ENCODE measurements at regions not wholly inside any gene's neighbourhood (a gene's known extent, or its start where the extent isn't known, plus 50 kb on each side); places are given as distances from the start of the nearest gene placed in this dataset.

DNA sequence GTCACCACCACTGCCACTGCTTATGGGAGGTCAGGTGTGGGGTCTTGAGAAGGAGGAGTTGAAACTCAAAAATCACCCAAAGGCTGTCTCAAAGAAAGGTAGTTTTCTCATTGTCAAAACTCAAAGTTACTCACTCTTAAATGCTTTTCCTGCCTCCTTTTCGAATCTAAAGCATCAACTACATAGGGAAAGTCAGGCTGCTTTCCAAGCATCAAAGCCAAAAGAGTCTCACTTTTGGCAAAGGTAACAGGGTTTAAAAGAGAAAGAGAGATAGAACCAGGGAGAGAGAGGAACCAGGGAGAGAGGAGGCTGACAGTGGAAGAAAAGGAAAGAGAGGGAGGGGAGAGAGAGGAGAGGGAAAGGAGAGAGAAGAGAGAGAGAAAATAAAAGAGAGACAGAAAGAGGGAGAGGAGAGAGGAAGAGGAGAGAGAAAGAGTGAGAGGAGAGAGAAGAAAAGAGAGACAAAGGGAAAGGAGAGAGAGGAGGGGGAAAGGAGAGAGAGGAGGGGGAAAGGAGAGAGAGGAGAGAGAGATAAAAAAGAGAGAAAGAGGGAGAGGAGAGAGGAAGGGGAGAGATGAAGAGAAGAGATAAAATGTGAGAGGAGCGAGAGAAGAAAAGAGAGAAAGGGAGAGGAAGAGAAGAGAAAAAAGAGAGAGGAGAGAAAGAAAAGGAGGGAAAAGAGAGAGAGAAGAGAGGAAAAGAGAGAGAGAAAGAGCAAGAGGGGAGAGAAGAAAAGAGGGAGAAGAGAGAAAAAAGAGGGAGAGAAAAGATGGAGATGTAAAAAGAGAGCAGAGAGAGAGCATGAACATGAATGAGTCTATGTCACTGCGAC lies 262.0 kb upstream of the TSHZ3 start:
- DNase-seq = no peak

DNA sequence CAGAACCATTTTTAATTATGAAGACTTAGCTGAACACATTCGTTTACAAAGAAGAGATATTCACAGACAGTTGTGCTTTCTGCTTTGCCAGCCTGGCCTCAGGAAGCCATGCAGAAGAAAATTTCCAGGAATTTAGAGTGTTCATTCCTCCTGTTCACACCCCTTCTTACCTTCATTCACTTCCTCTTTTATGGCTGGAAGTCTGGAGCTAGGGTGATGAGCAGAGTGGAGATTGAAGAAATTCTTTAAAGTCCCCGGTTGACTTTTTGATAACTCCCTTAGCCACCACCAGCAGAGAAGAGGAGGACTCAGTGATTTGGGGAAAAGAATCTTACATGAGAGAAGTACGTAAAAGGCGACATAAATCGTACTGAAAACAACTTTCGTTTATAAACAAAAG lies 263.6 kb upstream of the TSHZ3 start:
- DNase-seq = no peak

DNA sequence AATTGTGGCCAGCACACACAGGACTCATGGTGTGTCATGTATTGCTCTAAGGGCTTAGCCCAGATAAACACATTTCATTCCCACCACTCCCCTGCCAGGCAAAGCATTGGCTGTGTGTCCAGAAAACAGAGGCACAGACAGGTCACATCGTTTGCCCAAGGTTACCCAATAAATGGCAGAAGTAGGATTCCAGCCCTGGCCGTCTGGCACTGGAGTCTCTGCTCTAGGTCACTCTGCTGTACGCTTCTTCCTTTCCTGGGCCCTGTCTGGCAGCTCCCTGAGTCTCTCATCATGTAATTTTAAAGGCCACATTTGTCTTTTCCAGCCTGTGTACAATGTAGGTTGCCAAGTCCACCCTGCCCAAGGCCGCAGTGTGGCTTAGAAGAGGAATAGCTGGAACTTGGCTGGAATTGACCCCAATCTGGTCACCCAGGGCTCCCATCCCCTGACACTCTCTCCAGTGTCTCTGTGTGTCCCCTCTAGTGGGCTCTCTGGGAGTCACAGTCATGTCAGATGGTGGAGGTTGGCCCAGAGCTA lies 264.5 kb upstream of the TSHZ3 start:
- DNase-seq = no peak

DNA sequence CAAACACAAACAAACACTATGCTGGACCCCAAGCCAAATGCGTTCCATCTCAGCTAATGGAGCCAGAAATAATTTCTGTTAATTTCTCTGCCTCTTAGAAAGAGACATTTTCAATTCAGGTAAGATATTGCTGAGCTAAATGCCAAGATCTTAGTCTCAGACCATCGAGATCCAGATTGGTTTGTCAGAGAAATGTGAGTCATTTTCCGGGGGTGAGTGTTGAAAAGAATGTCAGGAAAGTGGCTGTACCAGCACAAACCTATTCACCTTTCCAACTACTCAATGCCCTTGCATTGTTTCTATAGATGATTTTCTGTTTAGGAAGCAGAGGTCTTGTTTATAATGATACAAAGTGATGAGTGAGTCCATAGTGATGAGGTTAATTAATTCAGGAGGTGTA lies 266.8 kb upstream of the TSHZ3 start:
- DNase-seq = no peak

DNA sequence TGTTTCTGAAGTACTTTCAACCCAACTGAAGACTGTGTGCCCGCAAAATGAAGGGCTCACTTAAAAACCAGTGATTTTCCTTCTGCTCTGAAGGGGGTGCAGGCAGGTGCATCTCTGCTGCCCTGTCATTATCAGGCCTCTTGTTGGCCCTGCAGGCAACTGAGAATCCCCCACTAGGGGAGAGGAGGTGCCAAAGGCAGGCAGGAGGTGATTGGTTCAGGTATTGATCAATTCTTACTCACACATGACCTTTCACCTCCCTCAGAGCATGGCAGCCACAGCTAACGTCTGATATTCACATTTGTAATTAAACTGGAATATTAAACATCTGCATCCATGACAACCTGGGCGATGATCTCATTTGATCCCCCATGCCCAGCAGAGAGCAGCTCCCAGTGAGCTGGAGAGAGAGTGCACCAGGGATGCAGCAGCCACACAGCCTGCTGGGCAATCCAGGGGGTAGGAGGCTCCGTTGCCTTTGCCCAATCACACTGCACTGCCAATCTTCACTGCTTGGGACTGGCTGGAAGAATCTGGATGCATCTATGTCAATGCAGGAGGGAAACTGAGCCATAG lies 267.9 kb upstream of the TSHZ3 start:
- DNase-seq = no peak

DNA sequence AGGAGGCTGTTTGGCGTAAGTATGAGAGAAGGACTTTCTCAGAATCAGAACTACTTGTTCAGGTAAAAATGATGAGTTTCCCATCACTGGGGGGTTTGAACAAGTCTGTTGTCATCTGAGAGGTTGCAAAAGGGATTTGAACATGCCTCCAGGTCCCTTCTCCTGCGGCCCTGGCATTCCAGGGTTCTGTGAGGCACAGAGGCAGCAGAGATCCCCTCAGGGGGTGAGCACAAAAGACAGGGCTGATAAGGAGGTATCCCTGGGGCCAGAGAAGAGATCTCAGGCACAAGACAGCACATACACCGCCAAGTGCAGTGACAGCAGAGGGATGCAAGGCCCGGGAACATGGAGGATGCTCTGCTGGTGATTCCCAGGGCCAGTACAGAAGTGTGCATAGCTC lies 275.8 kb upstream of the TSHZ3 start:
- DNase-seq = no peak

DNA sequence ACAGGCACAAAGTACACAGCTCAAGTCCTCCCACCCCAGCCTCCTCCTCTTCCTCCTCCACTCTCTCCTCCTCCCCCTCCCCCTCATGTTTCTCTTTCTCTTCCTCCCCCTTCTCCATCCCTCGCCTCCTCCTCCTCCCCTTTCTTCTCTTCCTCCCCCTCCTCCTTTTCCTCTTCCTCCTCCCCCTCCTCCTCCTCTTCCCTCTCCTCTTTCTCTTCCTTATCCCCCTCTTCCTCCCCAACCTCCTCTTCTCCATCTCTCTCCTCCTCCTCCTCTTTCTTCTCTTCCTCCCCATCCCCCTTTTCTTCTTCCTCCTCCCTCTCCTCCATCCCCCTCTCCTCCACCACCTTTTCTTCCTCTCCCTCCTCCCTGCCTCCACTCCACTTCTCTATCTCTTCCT lies 276.3 kb upstream of the TSHZ3 start:
- DNase-seq = no peak

DNA sequence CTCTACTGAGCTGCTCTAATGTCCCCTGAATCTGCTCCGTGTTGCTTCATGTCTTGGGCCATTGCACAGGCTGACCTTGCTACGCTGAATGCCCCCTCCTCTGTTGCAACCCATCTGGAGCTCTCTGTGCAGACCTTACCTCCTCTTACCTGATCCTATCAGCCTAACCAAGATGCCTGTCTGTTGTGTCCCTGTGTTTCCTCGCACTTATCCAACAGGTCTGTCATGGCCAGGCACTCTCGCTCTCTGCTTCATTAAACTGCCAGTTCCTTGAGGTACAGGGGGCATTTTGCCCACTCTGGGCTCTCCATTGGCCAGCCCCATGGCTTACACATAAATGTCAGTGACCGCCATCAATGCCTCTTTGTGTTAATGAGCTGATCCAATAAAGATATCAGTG lies 277.7 kb upstream of the TSHZ3 start:
- DNase-seq = no peak

DNA sequence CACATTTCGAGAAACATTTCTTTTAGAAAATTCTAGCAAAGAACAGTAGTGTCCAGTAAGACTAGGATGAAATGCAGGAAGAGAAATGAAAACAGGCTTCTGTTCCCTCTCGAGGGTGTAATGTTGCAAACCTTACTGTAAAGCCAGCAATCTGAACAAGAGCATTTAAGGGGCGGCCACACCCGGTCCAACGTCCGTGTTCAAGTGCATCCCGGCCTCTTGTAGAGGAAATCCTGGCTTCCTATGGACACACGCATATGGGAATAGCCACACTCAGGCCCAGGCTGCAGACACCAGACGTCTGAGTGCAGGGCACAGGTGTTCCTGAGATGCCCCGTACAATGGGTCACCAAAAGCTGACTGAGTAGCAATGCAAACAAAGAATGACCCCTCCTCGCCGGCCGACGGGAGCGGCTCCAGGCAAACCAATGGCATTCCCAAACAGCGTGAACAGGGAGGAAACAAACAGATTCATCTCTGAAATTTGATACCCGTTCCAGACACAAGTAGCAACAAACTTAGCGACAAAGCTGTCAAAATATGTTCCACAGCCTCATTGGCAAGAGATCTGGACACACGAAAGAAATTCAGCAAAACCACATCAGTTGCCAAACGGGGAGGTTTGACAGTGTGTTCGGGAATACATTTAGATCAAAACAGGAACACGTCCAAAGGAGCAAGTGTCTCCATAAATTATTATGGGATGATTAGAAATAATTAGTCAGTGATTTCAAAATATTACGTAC lies 278.6 kb upstream of the TSHZ3 start:
- no peak for DNase-seq

DNA sequence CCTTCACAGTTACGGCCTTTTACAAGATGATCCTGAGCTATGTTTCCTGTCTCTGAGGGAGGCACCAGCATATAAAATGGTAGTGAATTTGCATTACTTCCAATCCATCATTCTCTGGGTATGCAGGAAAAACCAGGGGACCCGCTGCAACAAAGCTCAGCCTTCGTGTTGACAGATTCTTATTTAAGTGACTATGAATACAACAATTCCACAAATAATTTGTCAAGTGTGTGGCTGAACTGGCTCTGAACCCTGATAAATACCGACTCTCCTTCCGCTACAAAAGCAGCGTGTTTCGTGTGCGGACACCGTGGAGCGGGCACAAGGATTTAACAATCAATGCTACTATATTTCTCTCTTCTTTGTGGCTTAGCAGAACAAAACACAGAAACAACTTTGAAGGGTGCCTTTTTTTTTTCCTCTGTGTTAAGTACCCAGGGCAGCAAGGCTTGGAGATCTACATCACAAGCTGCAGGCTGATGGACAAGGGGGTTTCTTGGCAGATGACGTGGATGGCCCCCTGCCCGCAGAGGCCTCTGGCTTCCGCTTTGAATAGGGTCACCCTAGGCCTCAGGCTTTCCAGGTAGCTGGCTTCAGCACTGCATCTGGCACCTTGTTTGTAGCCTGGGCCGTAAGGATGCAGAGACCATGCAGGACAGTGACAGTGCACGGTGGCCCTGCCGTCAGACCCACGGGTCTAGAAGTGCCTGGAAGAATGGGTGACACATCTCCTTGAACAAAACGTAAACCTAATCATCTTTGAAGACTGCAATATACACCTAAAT lies 280.5 kb upstream of the TSHZ3 start:
- no peak for DNase-seq

DNA sequence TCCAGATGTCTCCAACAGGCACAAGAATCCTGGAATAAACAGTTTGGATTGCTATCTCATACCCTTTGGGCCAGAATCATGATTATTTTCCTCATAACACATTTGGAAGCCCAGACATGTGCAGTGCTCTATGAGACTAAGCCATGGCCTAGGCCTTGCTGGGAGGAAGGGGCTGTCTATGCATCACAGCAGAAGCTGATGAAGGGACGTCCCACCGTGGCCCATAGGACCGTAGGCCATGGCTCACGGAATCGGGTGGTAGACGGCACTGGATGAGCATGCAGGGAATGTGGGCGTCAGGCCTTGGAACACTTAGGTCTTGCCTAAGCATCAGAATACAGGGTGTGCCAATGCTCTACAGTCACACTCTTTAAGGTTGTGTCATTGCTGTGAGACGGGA lies 283.8 kb upstream of the TSHZ3 start:
- DNase-seq = no peak

DNA sequence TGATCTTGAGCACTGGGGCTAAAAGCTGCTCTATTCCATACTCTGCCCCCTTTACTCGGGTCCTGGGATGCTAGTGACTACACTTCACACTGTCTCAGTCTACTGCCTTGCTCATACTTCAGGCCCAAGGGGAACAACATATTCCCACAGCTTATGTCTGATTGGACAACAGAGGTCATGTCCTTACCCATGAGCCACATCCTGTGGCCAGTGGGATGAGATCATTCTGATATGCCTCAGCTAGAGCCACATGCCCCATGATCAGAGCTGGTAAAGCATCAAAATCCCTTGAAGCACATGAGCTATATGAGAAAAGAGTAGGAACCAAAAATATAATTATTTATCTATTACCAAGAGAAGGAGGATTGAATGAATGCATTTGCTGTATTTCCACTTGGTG lies 290.1 kb upstream of the TSHZ3 start:
- DNase-seq = no peak

DNA sequence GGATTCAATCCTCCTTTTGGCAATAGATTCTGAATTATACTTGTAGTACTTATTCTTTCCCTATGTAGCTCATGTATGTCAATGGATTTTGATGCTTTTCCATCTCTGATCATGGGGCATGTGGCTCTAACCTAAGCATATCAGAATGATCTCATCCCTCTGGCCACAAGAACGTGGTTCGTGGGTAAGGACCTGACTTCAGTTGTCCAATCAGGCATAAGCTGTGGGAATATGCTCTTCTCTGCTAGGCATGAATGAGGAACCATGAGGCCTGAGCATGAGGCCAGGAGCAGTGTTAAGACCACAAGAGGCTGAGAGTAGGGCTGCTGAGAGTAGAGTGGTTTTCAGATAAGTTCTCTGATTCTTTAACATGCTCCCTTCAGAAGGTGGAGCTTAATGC lies 292.4 kb upstream of the TSHZ3 start:
- DNase-seq = no peak

DNA sequence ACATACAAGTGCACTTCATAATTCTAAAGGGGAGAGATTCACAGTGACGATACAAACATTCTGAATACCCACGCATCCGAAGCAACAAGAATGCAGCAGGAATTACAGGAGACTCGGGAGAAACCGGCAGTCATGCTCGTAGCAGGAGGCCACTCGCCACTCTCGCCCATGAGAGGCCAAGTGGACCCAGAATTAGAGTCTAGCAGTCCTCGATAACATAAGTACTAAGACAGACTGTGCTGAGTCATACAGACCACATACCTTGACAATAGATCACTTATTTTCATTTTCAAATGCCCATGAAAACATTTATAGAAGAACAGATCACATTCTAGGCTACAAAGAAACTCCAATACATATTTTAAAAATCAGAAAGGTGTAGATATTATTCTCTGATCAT lies 299.1 kb upstream of the TSHZ3 start:
- no peak for DNase-seq

DNA sequence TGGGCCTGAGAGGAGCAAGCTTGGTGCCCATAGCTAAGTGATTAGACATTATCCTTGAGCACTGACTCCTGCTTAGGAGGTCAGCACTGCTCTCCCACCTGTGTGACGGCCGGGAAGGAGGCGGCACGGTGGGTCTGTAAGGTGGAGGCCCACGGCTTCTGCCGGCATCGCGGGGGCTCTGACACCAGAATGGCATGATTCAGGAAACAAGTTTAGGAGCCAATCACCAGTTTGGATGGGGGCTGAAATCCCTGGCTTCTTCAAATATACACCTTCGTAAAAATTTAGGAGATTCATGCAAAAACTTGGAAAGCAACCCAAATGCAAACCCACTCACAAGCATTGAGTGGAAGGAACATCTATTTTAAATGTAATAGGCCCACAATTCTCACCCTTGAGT lies 307.3 kb upstream of the TSHZ3 start:
- DNase-seq = no peak

DNA sequence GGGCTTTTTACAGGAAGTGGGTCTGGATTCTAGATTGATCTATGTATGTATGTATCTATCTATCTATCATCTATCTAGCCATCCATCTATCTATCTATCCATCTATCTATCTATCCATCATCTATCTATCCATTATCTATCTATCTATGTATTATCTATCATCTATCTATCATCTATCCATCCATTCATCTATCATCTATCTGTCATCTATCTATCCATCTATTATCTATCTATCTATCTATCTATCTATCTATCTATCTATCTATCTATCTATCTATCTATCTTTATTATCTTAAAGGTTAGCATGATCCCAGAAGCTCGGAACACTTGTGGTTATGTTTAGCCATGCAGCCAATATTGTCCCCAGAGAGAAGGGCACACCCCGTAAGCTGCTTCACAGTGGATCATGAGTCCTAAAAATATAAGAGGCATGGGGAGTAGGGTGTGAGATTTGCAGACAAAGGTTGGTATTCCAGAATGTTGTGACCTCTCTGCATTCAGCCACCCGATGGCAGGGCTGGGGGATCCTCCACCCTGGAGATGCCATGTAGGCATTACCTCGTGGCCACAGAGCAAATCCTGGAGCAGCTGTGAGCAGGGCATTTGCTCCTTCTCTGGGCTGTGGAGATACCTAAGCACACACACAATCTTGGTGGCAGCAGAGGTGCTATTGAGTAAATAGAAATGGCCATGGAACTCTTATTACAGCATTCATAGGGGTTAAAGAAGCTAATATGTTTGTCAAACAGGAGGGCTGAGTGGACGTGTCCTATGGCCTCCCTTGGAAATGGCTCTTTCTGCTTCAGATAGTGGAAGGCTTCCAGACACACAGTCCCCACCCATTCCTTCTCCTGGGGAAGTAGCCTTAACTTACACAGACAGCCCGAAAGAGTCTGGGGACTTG lies 310.0 kb upstream of the TSHZ3 start:
- no peak for DNase-seq

DNA sequence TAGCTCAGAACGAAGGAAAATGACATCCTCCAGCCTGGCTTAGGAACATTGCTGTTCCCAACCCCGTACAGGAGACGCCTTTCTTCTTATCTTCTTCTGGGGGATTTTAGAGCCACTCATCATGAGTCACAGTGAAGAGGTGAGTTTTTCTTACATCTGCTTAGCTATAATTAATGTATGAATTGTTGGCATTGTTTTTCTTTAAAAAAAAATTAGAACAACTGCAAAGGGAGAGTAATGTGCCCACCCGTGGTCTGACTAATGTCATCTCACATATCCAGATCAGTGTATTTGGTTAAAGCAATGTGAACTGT lies 310.6 kb upstream of the TSHZ3 start:
- no peak for DNase-seq

DNA sequence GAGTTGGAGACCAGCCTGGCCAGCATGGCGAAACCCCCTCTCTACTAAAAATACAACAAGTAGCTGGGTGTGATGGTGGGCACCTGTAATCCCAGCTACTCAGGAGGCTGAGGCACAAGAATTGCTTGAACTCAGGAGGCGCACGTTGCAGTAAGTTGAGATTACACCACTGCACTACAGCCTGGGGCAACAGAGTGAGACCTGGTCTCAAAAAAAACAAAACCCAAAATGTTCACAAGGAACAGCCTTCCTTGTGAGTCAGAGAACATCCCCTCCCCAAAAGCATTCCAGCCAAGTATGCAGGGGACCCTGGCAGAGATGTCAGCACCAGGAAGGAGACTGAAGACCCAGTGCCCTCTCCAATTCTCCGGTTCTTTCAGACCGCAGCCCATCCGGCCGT lies 314.9 kb upstream of the TSHZ3 start:
- no peak for DNase-seq

DNA sequence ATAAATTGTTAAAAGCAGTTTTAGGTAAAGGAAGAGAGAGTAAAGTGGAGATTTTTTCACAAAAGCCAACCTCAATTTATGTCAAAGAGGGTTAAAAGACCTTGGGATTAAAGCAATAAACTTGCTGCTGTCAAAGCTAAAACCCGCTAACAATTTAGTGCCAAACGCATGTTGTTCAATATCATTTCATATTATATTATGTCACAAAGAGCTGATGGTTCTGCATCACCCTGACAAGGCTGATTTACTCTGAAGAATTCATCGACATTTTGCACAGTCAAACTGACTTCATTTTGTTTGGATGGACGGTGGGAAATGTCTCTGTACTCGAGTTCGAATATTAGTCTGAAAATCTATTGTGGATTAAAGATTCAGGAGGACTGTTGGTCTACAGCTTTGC lies 315.8 kb upstream of the TSHZ3 start:
- no peak for DNase-seq

DNA sequence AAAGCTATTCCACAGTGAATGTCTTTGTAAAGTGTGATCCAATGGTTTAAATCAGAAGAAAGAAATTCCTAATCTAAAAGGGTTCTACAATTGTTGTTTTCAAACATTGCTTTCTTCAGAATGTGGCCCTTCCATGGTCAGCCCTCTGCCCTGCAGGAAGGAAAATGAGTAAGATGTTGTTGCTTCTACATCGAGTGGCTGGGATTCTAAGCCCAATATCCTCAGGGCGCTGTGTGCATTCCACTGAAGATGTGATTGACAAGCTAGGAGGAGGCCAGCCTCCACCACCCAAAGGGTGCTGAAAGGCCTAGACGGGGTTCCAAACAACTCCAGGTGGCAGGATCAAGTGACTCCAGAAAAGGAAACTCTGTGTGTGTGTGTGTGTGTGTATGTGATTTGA lies 316.9 kb upstream of the TSHZ3 start:
- no peak for DNase-seq

DNA sequence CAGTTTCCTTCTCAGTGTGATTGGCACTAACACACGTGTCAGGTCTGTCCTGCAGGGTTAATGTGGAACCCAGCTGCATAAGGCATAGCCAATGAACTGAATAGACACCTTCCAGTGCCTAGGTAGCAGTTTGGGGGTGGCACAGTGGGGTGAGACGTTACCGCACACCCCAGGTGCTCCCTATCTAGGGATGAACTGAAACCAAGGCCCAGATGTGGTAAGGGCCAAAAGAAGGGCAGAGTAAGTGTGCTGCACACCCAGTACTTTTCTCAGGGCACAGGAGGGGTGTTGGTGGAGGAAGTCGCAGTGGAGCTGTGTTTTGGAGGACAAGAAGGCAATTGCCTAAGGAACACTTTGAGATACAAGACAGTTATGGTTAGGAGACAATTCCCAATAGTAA lies 317.9 kb upstream of the TSHZ3 start:
- no peak for DNase-seq

DNA sequence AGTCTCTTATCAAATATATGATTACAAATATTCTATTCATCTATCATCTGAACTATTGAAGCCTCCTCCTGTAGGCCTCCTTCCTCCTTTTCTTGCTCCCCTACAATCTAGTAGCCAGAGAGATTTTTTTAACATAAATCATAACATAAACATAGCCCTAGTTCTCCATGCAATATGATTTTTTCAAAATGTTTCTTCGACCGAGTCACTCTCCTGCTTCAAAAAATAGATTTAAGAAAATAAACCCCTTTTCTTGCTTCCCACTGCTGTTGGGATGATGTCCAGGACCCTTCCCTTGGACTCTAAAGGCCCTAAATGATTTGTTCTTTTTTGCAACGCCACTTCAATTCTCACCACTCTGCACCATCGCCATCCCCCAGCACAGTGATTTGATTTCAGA lies 319.7 kb upstream of the TSHZ3 start:
- no peak for DNase-seq
